ENCODE measurements at regions not wholly inside any gene's neighbourhood (a gene's known extent, or its start where the extent isn't known, plus 50 kb on each side); places are given as distances from the start of the nearest gene placed in this dataset.
"Not testable (repeated sequence)": the region's sequence is repeated elsewhere in the genome, so short reads cannot be mapped to it uniquely, and the experiment has no call there.

DNA sequence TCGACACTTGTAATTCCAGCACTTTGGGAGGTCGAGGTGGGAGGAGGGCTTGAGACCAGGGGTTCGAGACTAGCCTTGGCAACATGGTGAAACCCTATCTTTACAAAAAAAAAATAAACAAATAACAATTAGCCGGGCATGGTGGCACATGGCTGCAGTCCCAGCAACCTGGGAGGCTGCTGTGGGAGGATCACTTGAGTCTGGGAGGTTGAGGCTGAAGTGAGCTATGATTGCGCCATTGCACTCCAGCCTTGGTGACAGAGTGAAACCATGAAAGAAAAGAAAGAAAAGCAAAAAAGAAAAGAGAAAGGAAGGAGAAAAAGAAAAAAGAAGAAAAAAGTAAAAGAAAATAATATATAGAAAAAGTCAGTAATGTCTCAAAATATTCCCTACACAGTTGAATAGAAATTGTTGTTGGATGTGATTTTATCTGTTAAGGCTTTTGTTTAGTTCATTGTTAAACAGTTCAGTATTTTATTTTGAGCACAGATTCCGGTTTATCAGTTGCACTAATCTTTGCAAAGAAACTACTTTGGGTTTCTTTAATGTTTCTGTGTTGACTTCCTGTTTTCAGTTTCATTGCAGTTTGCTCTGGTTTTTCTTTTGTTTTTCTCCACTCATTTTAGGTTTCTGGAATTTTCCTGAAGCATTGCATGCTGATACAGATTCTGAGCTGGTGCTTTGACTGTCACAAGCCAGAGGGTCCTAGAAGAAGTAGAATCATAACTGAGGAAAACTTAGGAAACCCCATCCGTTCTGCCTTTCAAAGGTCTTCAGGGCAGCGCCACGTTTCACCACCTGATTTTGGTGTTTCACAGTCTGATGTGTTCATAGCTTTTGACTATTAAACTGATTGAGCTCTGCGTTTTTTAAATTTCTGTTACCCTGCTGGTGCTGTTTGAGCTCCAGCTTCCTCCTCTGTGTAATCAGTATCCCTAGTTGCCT, 378.6 kb upstream of the AMELY start:
- Histone ChIP-seq H3K27me3 (ENCODE audit: control insufficient read depth, insufficient read depth, low read length, poor library complexity, severe bottlenecking) (no peaks in the 10 kb centered on the region), H3K36me3 (ENCODE audit: control insufficient read depth, insufficient read depth, low read length) (peaks cover 8% of the 10 kb centered on the region), H3K4me1 (ENCODE audit: control insufficient read depth, insufficient read depth, low read length) (no peaks in the 10 kb centered on the region), H3K4me3 (ENCODE audit: low read length) (no peak overlapping the region), H3K9ac (ENCODE audit: extremely low read depth, low read length, poor library complexity, severe bottlenecking) (no peak overlapping the region), H3K9me3 (ENCODE audit: control insufficient read depth, low read length) (no peaks in the 10 kb centered on the region), H3K27ac (ENCODE audit: low read depth, low read length) (no peak overlapping the region)
- no peak overlapping the region for H3K27ac Mint-ChIP-seq
- 96 to 100% methylated on average over 1 to 9 of the region's 10 CpGs for WGBS, 2 experiments (ENCODE audit: insufficient coverage in 1 of 2, insufficient read length in 1 of 2)
- TF ChIP-seq, protein P1, sequence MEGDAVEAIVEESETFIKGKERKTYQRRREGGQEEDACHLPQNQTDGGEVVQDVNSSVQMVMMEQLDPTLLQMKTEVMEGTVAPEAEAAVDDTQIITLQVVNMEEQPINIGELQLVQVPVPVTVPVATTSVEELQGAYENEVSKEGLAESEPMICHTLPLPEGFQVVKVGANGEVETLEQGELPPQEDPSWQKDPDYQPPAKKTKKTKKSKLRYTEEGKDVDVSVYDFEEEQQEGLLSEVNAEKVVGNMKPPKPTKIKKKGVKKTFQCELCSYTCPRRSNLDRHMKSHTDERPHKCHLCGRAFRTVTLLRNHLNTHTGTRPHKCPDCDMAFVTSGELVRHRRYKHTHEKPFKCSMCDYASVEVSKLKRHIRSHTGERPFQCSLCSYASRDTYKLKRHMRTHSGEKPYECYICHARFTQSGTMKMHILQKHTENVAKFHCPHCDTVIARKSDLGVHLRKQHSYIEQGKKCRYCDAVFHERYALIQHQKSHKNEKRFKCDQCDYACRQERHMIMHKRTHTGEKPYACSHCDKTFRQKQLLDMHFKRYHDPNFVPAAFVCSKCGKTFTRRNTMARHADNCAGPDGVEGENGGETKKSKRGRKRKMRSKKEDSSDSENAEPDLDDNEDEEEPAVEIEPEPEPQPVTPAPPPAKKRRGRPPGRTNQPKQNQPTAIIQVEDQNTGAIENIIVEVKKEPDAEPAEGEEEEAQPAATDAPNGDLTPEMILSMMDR (conservative IDR thresholded peaks at IDR 0.05): no peak
- DNase-seq: no peak
- no peaks in the 10 kb centered on the region for H3K4me1 Mint-ChIP-seq
- no peak overlapping the region for H3K4me3 Mint-ChIP-seq
- no peaks in the 10 kb centered on the region for H3K36me3 Mint-ChIP-seq (ENCODE audit: low read depth)
- H3K27me3 Mint-ChIP-seq (ENCODE audit: insufficient read depth): no peaks in the 10 kb centered on the region
- H3K9me3 Mint-ChIP-seq: no peaks in the 10 kb centered on the region

DNA sequence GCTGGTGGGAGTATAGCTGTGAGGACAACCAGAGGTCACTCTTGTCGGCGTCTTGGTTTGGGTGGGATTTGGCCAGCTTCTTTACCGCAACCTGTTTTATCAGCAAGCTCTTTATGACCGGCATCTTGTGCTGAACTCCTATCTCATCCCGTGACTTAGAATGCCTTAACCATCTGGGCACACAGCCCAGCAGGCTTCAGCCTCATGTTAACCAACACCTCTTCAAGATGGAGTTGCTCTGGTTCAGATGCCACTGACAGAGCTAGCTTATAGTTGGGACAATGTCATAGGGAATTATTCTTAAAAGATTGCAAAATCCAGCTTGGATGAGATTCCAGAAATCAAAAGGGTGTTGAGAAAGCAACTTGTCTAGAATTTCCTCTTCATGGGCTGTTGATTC, 377.1 kb upstream of the AMELY start:
- no peaks in the 10 kb centered on the region for H3K9me3 ChIP-seq (ENCODE audit: control insufficient read depth, low read length)
- no peak overlapping the region for H3K4me3 ChIP-seq (ENCODE audit: low read length)
- Mint-ChIP-seq H3K4me3 (no peak overlapping the region), H3K36me3 (ENCODE audit: low read depth) (no peaks in the 10 kb centered on the region), H3K27me3 (ENCODE audit: insufficient read depth) (no peaks in the 10 kb centered on the region), H3K4me1 (no peaks in the 10 kb centered on the region), H3K27ac (no peak overlapping the region), H3K9me3 (no peaks in the 10 kb centered on the region)
- 83 to 97% methylated on average over 3 to 5 of the region's 5 CpGs for WGBS, 2 experiments (ENCODE audit: insufficient coverage in 1 of 2, insufficient read length in 1 of 2)
- H3K27me3 ChIP-seq (ENCODE audit: control insufficient read depth, insufficient read depth, low read length, poor library complexity, severe bottlenecking): no peaks in the 10 kb centered on the region
- H3K9ac ChIP-seq (ENCODE audit: extremely low read depth, low read length, poor library complexity, severe bottlenecking): no peak overlapping the region
- peaks cover 18% of the 10 kb centered on the region for H3K36me3 ChIP-seq (ENCODE audit: control insufficient read depth, insufficient read depth, low read length)
- no peak for DNase-seq
- TF ChIP-seq, protein P1 (conservative IDR thresholded peaks at IDR 0.05): no peak
- no peaks in the 10 kb centered on the region for H3K4me1 ChIP-seq (ENCODE audit: control insufficient read depth, insufficient read depth, low read length)
- no peak overlapping the region for H3K27ac ChIP-seq (ENCODE audit: low read depth, low read length)

DNA sequence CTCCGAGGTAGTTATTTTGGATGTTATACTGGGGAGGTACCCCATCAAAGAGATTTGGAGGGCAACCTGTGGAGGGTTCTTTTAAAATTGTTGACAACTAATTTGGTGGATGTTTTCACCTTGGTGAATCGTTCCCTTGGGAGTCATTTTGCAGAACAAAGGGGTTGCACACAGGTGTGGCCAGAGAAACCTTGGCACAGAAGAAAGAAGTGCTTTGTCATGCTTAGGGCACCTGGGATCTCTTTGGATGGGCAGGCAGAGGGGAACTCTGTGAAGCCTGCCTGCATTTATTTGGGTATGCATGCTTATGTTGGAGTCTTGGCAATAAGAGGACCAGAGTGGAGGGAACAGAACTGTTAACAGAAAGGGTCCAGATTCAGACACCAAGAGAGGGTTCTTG, 376.4 kb upstream of the AMELY start:
- WGBS, 2 experiments (ENCODE audit: insufficient coverage in 1 of 2, insufficient read length in 1 of 2): 96% methylated on average over 2 of the region's 2 CpGs; no CpG with 5 or more reads in 1 of the 2 experiments

More for the DNA sequence above, 376.4 kb upstream of the AMELY start:
- not testable (repeated sequence) for H3K27me3 ChIP-seq (ENCODE audit: control insufficient read depth, insufficient read depth, low read length, poor library complexity, severe bottlenecking); H3K27ac Mint-ChIP-seq; H3K27ac ChIP-seq (ENCODE audit: low read depth, low read length); H3K4me1 Mint-ChIP-seq; H3K9me3 ChIP-seq (ENCODE audit: control insufficient read depth, low read length); DNase-seq; H3K9ac ChIP-seq (ENCODE audit: extremely low read depth, low read length, poor library complexity, severe bottlenecking); H3K4me3 Mint-ChIP-seq; H3K4me3 ChIP-seq (ENCODE audit: low read length); H3K4me1 ChIP-seq (ENCODE audit: control insufficient read depth, insufficient read depth, low read length); H3K36me3 Mint-ChIP-seq (ENCODE audit: low read depth); H3K9me3 Mint-ChIP-seq; H3K27me3 Mint-ChIP-seq (ENCODE audit: insufficient read depth)
- H3K36me3 ChIP-seq (ENCODE audit: control insufficient read depth, insufficient read depth, low read length): peaks cover 20% of the 10 kb centered on the region
